HG02870 (cell line): ENCODE measurements at regions not wholly inside any gene's neighbourhood (a gene's known extent, or its start where the extent isn't known, plus 50 kb on each side); places are given as distances from the start of the nearest gene placed in this dataset.

ENCODE experiments used
- ATAC-seq: cut with Tn5 transposase; IDR thresholded peaks from one replicate; pipeline ENCODE4 v1.9.1; 2021; ENCODE audit warnings: mild to moderate bottlenecking, moderate library complexity; ENCODE audit not compliant: unreplicated experiment

DNA sequence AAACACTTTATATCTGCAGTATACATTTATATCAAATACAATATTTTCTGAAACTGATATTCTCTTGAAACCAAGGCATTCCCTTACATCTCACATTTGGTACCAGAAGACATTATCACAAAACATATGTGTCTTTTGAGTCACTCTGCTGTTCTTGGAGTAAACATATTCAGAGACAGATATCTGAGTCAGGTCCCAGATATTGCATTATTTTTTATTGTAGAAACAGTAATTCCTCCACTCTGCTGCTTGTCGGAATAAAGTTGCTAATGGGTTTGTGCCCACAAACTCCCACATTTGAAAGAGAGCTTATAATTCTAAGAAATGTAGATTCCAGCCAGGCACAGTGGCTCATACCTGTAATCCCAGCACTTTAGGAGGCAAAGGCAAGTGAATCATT lies 261.1 kb upstream of the DAPK1 start:
- ATAC-seq = no peak

DNA sequence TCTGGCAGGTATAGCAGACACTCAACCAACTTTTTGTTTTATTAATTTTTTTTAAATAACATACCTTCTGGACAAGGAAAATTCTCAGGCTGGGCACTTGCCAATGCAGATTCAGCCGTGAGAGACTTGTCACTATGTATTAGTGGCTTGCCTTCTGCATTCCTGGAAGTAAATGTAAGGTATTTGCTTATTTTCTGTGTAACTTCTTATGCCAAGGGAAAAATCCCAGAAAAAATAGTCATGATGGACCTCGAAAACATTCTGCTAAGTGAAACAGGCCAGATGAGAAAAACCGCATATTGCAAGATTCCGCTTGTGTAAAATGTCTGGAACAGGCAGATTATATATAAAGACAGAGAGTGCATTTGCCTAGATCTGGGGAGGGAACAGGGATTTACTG lies 260.3 kb upstream of the DAPK1 start:
- ATAC-seq = no peak

DNA sequence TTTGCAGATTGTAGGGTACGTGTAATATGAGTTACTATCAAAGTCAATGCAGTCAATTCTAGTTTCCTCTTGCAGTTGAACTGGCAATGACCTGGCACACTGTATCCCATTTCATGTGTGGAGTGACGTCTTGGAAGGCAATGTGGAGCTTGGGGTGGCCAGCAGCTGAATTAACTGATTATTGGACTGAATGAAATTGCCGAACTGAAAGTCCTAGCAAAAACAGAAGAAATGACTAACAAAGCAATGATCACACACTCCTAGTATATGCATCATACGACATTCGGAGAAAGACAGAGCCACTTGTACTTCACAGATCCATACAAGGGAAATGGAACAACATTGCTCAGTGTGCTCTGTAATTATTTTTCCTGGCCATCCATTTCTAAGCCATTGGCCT lies 259.1 kb upstream of the DAPK1 start:
- no peak for ATAC-seq

DNA sequence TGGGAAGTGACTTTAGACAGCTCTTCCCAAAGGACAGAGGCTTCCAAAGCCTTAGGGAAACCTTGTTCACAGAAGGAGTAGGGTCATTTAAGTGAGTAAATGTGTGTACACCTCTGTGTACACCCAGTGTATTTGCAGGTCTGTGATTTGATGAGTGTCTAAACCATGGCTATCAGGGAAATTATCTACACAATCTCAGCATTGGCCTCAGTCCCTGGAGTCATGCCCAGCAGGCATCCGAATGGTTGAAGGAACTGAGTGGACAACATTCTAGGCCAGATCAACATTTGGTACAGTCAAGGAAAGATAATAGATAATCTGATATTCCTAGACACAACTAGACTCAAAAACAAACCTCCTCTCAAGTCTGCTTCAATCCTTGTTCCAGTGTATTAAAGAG lies 258.4 kb upstream of the DAPK1 start:
- ATAC-seq = no peak

DNA sequence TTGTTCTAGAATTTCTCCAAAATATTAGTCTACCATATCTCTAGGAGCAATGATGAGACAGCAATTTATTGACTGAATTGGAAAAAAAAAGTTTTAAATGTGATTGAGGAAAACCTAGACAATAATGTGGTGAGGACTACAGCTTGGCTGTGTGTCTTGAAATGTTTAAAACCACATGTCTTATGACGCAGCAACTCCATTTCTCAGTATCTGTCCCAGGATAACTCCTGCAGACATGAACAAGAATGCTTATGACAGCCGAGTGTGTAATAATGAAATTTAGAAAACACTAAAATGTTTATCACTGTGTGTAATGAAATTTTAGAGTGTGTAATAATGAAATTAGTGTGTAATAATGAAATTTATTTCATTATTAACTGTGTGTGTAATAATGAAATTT lies 254.1 kb upstream of the DAPK1 start:
- no peak for ATAC-seq

DNA sequence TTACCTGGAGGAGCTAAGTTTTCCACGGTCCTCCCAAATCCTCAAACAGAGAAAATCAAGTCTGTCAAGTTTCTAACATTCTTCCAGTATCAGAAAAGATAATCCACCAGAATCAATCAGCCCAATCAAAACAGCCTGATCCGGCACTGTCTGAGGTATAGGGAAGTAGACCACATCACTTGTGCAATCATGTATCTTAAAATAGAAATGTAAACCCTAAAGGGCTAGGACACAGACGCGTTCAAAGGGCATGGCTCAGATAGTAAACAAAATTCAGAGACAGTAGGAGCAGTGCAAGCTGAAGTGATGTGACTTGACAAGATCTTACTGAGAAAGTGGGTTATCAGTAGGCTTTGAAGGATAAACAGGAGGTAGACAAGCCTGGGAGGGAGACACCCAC lies 252.4 kb upstream of the DAPK1 start:
- no peak for ATAC-seq

DNA sequence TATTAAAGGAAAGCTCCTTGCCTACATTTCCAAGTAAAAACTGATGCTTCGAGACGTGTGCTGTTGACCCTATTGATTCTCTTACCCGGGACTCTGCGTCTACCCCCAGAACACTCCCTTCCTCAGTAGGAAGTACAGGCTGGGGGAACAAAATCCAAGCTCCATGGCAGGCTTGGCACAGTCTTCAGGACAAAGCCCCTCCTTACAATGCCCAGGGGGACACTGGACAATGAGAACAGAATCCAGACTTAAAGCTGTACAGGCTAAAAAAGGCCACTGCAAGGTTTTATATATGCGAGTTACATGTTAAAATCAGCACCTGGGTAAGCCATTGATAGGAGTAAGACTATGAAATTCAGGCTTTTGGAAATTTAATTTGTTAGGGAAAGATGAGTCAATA lies 250.6 kb upstream of the DAPK1 start:
- no peak for ATAC-seq

DNA sequence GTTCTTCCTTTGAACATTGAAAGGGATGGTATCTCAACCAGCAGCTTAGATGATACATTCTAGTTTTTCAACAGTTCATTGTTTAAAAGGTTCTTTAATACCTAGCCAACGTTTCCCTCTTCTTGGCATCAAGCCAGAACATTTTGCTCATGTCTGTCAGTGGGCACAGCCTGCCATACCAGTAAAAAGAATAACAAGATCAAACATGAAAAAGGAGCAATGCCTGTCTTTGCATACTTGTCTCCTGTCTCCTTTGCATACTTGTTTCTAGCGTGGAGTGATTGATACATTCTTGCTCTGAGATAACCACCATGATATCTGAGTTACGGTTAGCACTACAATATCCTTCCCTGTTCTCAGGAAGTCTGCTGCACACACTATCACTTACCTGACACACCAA lies 248.6 kb upstream of the DAPK1 start:
- ATAC-seq = no peak

DNA sequence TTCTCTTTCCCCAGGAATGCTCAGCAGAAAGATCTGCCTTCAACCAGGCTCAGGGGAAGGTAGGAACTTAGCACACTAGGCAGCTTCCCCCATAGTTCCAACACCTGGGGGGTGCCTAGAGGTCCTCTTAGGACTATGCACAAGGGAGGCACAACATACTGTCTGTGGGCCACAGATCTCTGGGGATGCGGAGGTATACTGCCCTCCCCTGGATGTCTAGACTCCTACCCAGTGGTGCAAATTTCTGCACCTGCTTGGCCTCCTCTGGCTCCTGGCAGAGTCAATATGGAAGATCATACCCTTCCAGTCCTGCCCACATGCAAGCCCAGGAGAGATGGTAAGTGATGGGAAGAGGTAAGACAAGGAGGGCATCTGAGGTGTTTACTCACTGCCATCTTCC lies 247.5 kb upstream of the DAPK1 start:
- ATAC-seq = no peak

DNA sequence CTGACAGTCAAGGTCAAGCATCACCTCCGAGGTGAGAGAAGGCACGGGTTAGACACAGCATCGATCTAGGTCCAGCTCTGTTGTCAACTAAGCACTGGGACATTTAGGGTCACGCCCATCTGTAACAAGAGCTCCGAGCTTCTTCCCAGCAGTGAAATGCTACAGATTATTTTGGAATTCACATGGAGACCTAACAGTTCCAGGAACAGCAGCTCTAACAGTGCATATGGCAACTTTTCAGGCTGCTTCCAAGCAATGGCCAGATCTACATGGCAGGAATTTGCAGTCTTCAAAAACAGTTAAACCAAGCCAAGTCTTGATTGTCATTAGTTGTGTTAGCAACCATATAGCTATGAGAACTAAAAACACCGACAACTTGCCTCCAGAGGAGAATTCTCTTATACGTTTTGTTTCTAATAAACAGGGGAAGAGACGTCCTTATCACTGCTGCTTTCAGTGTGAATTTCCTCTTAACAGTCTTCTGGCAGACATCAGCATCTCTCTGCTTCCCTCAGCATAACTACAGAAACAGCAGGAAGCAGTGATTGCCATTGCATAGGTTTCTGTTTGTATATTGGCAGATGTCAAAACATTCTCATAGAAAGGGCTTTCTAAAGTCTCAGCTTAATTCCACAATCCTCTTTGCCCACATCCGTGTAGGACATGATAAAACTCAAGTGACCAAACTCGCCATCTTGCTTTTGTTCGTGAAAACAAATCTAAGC lies 242.1 kb upstream of the DAPK1 start:
- no peak for ATAC-seq

DNA sequence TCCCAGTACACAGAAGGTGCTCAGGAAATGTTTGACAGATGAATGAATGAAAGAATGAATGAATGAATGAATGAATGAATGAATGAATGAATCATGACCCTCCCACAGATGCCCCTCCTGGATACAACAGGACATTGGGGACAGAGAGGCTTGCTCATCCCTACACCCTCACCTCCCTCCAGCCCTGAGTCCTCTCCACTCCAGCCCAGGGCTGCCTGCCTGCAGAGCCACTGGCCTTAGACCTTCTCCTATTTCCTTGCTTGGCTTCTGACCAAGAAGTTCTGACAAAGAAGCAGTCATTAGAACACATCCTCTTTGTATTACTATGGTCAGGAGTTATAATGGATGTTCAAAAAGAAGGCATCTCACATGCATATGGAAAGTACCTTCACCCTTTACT lies 240.7 kb upstream of the DAPK1 start:
- ATAC-seq = no peak

DNA sequence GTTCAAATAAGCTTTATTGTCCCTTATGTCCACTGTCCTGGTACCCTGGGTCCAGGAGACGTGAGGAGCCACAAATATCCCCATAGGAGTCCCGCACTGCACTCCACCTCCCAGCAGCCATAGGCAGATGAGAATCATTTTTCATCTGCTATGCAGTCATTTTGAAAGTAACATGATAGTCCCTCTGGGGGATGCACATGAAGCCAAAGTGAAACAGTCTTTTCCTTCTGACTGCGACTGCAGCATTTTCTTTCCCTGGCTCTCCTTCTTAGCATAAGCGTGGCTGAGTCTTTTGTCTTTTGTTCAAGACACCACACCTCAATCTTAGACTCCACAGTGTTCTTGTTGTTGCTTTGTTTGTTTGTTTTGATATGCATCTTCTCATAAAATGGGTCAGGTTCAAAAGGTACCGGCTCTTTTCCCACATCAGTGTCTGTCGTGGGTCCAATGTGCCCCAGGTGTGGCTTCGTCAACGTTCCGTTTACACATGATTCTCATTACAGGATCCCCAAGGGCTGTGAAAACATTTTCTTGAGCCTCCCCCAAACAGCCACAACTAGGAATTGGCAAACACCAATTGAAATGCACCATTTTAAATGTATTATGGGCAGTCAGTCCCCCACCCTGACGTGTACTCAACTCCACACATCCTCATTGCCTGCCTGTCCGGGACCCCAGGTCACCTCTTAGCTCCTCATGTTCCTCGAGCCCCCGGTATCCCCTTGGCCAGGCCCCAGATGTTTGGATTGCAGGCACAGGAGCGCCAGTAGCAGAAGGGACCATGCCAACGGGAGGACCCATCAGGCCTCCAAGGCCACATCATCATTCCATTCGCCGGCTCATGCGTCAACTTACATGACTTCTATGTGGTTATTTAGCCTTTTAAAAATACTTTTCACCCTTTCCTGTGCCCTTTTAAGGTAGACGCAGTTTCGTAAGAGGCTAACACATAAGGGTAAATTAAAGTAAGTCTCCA lies 237.8 kb upstream of the DAPK1 start:
- no peak for ATAC-seq

DNA sequence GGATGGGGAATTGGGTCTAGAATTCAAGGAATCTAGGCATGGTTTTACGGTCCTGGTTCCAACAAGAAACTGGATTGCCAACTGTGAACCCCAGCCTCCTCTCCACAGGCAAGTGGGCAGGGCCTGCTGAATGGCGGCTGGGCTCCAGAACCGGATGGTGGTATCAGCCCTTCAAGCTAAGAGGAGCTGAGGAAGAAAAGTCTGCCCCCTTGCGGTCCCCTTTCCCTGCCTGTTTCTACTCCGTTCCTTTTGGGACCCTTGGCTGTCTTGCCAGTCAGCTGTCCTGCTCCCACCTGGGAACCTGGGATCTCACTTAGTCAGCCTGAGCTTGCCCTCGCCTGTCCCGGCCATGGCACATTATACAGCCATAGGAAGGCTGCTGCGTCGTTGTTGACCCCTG lies 234.4 kb upstream of the DAPK1 start:
- no peak for ATAC-seq

DNA sequence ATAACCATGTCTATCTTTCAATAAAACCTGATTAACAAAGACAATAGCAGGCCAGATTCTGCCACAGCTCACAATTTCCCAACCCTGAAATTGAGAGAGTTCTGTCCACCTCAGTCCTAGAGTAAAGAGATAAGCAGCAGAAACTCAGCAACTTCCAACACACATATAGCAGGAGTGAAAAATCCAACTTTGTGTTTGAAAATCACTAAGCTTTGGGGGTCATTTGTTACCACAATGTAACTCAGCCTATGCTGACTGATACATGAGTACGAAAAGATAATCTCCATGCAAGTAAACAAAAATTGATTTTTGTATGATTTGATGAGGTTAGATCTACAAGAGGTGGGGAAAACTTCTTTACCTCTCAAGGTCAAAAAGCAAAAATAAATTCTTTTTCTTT lies 231.0 kb upstream of the DAPK1 start:
- no peak for ATAC-seq

DNA sequence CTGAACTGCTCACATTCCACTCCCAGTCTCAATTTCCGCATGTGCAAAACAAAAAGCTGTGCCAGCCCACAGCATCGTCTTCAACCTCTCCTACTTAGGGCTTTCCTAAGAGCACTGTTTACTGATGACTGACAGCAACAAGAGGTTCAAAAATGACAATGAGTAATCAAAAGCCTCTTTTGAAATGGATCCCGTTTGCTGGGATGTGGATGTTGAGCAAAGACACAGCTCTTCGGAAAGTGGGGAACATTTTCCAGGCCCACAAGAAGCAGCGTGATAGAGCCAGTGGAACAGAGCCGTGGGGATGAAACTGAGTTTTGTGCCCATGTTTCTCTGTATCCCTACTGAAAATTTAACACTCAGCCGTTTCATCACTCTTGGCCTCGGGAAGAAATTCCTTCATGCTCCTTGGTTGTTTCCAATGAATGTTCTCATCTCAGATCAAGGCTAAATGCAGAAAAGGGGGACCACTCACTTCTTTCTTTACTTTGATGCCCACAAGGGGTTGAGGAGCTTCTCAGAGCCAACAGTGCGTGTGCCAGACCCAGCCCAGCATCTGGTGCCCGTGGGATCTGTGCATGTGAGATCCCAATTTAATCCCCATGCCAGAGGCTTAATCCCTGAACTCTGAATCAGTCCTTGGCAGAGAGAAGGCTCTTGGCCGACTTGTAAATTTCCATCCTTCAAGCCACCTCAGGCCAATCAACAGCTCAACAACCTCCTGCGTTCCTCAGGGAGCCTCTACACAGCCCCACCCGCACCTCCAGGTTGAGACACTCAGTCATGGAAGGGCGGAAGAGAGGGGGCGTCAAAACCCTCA lies 230.2 kb upstream of the DAPK1 start:
- ATAC-seq = no peak

DNA sequence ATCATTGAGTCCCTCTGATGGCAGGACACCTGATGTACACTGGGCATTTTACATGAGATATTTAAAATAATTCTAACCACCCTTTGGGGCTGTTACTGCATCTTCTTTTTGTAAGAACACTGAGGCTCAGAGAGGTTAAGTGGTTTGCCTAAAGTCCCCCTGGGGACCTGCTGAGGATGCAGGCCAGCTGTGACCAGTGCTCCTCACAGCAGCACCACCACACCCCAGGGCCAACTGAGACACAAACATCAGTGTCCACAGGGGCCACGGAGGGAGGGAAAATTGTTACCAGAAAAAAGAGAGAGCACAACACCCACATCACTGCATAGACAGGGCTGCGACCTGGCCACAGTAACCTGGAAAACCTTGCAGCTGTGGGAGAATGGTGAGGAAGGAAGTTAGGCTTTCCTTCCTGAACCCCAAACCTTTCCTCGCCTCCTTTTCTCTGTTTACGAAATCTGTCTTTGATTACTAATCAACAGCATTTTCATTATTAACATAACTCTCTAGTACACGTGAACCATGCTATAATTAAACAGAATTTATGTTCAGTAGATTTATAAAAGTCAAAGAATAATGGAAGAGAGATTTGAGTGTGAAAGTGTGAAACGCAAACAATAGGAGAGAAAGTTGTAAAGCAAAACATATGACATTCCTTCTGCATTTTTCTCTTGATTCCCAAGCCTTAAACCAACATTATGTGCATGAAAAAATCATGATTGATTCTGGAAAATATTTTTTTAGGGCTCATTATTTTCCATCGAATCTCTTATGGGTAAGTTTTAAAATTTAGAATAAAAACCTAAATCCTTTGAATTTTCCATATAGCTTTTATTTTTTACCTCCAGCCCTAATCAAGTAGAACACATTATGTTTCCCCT lies 228.1 kb upstream of the DAPK1 start:
- ATAC-seq = no peak

DNA sequence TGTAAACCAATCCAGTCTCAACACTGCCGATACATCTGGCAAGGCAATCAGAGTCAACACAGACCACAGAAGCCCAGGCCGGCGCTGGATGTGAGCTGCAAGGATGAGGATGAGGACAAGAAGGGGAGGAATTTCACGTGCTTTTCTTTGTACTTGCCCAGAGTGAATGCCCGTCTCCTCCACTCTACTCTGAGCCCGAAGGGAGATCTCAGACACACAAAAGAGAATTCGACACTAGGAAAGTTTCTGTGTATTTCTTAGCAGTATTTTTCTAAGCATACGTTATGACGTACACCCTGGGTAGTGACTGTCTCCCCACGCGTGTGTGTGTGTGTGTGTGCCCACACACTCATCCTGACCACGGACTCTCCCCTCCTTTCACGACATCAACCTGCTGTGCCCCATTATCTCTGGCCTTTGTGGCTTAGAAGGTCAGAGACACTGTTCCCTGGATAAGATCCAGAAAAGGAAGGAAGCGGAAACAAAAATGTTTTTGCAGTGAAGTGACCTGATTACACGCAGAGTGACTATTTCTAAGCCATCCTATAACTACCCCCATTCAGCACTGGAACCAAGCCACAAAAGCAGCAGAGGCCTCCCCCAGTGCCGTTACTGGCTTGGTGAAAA lies 227.3 kb upstream of the DAPK1 start:
- ATAC-seq = no peak

DNA sequence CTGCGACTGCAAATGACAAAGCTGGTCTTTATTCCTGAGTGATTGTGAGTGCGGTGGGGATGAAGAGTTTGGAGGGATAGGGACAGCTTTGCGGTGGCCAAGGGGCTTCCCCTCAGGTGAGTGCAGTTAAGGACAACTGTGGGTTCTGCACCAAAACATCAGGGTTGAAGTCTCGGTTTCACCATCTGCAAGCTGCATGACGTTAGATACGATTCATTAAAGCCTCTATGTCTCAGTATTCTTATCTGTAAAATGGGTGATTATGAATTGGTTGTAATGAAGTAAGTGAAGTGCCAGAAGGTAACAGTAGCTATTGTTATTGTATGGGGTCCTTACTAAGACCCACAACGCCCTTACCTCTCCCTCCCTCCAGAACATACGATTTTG lies 226.8 kb upstream of the DAPK1 start:
- ATAC-seq = no peak

DNA sequence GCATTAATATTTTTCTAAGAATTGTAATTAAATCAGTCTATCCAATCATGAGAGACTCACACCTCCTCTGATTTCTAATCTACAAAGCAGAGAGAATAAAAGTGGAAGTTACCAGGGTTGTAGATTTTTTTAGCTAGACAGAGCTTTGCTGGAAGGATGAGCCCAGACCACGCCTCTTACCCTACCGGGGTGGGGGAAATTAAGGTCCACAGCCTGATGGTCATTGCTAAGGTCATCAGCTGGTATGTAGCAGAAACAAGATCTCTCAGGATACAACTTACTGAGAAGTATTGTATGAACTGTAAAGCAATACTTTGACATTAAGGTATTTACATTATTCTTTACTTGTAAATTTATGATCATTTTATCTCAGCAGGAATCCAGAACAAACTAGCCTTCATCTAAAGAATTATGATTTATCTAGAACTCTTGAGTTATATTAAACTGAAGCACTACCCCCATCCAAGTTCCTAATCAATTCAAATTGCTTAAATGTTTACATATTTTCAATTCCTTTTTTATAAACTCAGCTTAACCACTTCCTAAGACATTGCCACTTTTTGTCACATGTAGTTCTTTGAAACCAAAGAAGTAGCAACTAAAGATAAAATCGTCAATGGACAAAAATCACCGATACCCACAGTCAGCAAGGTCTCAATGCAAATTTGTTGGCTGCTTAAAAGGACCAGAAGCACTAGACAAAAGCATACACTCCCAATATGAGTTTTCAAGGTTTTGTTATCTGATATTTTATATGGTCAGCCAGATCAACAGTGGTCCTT lies 225.8 kb upstream of the DAPK1 start:
- no peak for ATAC-seq
